ENCODE measurements at regions not wholly inside any gene's neighbourhood (a gene's known extent, or its start where the extent isn't known, plus 50 kb on each side); places are given as distances from the start of the nearest gene placed in this dataset.

DNA sequence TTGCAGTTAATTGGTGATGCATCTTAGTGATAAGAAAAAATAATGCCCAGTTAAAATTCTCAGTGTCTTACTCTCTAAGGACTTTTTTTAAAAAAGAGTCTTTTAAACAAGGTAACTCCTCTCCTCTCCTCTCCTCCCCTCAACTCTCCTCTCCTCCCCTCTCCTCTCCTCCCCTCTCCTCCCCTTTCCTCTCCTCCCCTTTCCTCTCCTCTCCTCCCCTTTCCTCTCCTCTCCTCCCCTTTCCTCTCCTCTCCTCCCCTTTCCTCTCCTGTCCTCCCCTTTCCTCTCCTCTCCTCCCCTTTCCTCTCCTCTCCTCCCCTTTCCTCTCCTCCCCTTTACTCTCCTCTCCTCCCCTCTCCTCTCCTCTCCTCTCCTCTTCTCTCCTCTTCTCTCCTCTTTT lies 675.9 kb upstream of the RBFOX1 start:
- no peak for TF ChIP-seq ZBTB17 (tag by site-specific recombination; IDR thresholded peaks at IDR 0.05)
- TF ChIP-seq, protein P1, sequence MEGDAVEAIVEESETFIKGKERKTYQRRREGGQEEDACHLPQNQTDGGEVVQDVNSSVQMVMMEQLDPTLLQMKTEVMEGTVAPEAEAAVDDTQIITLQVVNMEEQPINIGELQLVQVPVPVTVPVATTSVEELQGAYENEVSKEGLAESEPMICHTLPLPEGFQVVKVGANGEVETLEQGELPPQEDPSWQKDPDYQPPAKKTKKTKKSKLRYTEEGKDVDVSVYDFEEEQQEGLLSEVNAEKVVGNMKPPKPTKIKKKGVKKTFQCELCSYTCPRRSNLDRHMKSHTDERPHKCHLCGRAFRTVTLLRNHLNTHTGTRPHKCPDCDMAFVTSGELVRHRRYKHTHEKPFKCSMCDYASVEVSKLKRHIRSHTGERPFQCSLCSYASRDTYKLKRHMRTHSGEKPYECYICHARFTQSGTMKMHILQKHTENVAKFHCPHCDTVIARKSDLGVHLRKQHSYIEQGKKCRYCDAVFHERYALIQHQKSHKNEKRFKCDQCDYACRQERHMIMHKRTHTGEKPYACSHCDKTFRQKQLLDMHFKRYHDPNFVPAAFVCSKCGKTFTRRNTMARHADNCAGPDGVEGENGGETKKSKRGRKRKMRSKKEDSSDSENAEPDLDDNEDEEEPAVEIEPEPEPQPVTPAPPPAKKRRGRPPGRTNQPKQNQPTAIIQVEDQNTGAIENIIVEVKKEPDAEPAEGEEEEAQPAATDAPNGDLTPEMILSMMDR (tag by site-specific recombination; IDR thresholded peaks at IDR 0.05) = no peak
- TF ChIP-seq, protein P2, sequence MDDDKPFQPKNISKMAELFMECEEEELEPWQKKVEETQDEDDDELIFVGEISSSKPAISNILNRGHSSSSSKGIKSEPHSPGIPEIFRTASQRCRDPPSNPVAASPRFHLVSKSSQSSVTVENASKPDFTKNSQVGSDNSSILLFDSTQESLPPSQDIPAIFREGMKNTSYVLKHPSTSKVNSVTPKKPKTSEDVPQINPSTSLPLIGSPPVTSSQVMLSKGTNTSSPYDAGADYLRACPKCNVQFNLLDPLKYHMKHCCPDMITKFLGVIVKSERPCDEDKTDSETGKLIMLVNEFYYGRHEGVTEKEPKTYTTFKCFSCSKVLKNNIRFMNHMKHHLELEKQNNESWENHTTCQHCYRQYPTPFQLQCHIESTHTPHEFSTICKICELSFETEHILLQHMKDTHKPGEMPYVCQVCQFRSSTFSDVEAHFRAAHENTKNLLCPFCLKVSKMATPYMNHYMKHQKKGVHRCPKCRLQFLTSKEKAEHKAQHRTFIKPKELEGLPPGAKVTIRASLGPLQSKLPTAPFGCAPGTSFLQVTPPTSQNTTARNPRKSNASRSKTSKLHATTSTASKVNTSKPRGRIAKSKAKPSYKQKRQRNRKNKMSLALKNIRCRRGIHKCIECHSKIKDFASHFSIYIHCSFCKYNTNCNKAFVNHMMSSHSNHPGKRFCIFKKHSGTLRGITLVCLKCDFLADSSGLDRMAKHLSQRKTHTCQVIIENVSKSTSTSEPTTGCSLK (tag by site-specific recombination; IDR thresholded peaks at IDR 0.05) = no peak
- TF ChIP-seq ZNF629 (tag by site-specific recombination; IDR thresholded peaks at IDR 0.05) = no peak
- TF ChIP-seq ZFP69B (tag by site-specific recombination; IDR thresholded peaks at IDR 0.05) = no peak

Measured in HEK293 (cell line).